IPS DF 4.7 (cell line): ENCODE measurements at regions not wholly inside any gene's neighbourhood (a gene's known extent, or its start where the extent isn't known, plus 50 kb on each side); places are given as distances from the start of the nearest gene placed in this dataset.

Experiments used
- DNase-seq: peaks from one replicate; pipeline ENCODE4 v3.0.0-alpha.2; 2013; ENCODE audit warnings: low spot score; ENCODE audit errors: extremely low read depth

DNA sequence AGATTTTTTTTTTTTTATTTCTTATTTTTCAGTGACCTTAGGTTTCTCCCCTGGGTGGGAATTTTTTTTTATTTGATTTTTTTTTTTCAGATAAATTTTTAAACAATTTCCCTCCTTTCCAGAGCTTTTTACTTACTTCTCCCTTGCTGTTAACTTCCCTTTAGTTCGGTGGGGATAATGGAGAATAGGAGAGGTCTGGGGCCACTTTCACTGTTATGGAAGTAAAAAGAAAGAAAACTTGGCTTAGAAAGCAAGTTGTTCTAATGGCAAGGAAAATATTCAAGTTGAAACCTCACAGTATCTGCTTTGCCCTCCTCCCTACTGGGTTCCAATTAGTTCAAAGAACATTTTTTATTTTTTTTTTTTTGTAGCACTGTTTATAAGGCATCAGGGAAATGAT is 537.1 kb upstream of the NXPH2 start:
- no peak for DNase-seq

DNA sequence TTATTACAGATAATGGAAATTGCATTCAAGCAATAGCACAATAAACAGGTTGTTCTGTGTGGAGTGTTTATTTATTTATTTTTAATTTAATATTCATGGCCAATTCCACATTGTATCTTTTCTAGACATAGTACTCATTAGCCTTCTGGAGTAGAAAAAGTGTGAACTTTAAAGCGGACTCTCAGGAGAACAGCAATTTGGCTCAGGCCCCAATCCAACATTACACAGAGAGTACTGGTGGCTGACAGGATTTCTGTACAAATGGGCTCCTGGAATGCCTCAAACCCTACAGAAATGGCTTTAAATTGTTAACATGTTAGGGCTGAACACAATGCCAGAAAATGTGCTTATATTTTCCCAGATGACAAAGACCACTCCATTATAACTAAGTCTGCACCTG is 533.9 kb upstream of the NXPH2 start:
- no peak for DNase-seq

DNA sequence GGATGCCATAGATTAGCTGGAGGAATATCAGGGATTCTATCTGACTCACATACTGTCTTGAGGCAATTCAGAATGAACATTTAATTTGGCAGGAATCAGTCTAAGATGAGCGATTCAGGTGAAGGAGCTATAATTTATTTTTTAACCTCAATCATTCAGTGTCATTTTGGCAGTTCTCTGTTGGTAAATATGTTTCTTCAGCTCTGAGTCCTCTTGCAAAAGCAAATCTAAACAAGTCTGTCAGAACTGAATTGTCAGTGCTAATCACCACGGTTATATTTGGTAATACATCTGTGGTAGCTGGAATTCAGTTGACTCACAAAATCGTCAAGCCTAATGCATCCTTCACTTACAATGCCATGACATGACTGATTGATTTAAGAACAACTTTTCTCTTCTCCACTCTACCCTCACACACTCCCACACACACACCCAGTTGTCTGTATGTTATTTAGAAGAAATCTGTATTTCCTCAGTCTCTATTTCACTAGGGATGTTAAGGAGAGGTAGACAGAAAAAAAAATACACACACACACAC is 516.6 kb upstream of the NXPH2 start:
- DNase-seq, result no peak

DNA sequence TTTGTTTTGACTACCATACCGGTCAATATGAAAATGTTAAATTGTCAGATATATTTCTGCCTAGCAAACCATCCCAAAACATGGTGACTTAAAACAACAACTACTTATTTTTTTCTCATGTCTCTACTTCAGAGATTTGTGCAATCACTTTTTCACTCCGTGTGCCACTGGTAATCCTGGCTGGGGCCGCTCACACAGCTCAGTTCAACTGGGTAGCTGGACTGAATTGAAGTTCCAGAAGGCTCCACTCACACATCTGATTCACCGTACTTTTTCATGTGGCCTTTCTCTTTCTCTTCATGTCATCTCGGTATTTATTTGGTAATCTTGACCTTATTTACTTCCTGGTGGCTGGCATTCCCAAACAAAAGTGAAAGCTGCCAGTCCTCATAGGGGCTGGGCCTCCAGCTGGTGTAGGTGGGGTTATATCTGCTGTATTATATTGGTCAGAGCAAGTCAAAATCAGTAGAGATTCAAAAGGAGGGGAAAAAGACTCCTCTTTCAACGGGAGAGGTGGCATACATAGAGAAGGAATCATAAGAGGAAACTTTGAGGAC is 513.9 kb upstream of the NXPH2 start:
- no peak for DNase-seq

DNA sequence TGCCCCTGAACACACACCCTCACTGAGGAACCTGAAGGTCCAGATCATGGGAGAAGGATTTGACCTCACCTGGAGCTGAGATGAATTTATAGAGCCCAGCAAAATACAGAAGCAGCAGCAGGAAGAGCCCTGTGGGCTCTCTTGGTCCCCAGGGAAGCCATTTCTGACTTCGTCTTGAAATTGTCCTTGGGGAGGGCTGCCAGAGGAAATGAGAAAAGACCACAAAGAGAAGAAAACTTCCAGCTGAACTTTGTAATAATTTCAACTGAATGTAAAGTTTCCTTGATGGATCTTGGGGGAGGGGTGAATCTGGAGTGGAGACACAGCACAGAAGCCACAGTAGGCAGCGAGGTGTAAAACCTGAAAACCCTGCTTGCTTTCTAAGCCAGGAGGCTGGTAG is 500.9 kb upstream of the NXPH2 start:
- no peak for DNase-seq

DNA sequence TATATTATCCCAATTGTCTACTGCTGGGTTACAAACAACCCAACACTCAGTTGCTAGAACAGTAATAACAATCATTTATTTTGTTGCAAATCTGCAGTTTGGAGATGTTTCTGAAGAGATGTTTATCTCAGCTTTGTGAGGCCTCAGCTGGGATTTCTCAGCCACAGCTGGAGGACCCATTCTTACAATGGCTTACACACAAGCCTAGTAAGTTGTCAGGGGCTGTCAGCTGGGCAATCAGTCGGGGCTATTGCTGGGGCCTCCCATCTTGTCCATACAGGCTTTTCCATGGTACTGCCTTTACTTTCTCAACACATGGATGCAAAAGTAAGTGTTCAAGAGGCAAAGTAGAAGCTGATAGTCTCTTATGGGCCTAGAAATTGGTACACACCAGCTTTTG is 491.7 kb upstream of the NXPH2 start:
- no peak for DNase-seq

DNA sequence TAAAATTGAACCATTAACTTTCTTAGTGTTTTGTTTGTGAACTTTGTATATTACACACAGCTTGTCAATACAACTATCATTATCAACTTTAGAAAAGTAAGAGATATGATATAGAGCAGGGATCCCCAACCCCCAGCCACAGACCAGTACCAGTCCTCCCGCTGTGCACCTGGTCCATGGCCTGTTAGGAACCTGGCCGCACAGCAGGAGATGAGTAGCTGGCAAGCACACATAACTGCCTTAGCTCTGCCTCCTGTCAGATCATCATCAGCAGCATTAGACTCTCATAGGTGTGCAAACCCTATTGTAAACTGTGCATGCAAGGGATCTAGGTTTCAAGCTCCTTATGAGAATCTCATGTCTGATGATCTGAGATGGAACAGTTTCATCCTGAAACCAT is 491.0 kb upstream of the NXPH2 start:
- DNase-seq, result no peak

DNA sequence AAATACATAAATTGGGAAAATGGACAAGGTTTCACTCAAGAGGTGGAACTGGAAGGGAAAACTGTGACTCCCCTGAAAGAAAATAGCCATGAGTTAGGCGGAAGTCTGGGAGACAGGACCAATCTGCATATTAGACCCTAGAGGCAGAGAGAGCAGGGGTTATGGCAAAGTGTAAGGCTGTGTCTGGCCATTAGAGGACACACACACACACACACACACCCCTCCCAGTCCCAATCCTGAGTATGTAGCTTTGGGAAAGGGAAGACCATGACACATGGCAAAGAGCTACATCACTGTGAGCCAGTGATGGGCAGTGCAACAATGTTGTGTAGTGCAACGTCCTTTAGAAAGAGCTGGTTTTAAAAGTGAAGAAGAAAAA is 479.9 kb upstream of the NXPH2 start:
- no peak for DNase-seq

DNA sequence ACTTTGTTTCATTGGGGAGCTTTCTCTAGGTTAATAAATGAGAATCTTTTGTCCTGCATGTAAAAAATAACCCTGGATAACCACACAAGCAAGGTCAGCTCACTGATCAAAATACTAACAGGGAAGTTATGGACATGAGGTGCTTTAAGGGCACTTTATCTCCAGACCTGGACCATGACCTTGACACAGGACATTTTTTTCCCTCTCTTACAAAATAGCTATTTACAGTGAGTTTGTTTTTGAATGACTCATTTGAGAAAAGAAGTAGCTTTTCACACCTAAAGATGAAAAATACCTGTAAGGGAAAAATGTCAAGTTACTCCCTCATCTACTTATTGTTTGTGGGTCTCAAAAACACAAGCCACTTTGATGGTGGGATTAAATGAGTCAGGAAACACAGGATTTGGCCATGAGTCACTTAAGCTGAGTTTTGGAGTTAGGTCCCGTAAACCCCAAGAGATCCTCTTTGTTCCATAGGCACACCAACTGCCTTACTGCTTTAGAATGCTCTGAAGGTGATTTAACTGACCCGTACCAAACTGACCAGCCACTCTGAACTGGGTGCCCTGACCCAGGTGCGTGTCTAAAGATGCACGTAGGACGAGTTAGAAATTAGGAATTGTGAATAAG is 479.3 kb upstream of the NXPH2 start:
- DNase-seq, result no peak

DNA sequence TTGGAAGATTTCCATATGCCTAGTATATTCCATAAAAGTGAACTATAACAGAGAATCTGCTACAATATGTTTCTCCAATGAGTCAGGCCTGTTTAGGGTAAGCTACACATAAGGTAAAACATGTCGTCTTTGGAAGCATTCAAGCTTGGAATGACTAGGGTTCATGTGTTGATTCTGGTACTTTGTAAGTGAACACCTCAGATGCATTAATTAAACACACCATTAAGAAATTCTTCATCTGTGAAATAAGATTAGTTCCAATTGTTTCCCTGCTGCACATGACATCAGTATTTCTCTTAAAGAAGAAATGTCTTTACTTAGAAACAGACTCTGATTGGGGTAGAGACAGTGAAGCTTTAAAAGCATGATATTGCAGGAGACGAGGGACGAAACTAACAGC is 461.1 kb upstream of the NXPH2 start:
- no peak for DNase-seq

DNA sequence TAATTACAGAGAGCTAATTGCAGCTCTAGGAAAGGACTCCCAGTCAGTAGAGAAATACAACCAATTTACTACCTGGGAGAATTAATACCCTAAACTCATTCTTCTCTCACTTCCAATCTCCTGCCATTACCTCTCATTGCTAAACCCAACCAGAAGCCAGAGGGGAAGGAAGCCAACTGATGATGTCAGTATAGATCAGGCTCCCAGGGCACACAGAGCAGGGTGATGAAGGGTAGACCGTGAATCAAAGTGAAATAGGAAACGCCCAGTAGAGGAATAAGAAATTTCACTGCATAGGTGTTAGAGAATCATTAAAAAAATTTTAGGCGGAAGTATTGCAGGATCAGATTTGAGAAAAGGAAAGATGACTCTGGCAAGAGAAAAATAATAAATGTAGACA is 456.8 kb upstream of the NXPH2 start:
- DNase-seq, result no peak

DNA sequence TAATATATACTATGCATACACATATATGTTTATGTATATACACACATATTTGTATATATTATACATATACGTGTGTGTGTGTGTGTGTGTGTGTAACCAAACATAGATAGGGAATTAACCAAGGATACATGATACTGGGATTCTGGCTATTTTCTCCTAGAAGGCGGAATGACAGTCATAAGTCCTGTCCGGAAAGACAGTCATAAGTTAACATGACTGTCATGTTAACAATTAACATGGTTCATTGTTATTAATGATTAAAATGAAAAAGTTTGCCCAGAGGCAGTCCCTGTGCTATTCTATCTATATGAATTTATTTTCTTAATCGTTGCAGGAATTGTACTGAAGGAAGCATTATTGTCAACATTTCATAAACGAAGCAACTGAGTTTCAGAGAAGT is 450.7 kb upstream of the NXPH2 start:
- DNase-seq, result no peak

DNA sequence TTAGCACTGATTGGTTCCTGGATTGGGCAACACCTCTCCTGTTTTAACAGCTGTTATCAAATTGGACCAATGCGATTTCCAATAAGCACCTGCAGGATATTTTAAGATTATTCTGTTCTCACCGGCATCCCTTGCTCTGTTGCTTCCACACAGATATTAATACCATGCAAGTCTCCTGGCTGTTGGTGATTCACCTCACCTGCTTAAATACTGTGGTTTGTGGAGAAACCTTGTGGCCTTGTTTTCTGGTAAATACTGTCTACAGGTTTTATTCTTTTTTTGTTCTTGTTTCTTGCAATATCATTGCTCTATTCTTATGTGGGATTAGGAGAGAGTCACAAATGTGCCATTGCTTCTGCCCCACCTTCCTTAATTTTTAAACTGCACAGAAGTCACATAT is 448.1 kb upstream of the NXPH2 start:
- no peak for DNase-seq

DNA sequence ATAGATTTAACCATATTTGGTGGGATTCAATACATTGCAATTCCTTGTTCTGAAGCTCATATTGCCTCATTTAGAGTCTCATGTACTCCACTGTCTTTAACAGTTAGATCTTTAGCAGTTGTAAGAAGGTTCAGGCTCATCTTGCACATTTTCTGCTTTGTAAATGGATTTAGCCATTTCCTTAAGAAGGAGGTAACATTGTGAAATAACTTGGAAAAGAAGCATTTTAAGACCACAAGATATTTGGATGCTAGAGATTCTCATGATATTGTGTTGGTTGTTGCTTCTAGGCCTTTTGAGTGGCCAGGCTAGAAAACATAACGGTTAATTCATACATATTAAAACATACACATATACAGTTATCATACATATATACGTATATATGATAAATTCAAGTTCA is 445.8 kb upstream of the NXPH2 start:
- DNase-seq, result no peak

DNA sequence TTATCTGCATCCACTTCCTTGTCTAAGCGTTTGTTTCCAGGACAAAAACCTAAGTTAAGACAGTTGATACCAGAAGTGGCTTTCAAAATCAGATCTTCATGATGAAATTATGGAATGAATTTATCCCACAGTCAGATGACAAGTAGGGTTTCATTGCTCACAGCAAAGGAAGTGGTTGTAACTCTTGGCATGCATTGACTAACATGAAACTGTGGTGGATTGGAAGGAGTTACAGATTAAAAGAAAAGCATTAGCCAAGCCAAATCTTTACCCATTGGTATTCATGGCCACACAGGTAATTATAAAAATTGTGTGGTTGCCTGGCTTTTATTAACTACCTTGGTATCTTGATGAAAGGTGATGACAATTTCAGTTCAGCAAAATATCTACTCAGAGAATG is 438.0 kb upstream of the NXPH2 start:
- no peak for DNase-seq

DNA sequence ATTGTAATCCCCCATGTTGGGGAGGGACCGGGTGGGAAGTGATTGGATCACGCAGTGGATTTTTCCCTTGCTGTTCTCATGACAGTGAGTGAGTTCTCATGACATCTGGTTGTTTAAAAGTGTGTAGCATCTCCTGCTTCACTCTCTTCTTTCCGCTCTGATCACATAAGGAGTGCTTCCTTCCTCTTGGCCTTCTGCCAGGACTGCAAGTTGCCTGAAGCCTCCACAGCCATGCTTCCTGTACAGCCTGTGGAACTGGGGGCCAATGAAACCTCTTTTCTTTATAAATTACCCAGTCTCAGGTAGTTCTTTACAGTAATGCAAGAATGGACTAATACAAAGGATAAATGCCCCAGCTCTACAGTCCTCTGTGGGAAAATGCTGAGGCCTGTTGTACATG is 437.5 kb upstream of the NXPH2 start:
- no peak for DNase-seq

DNA sequence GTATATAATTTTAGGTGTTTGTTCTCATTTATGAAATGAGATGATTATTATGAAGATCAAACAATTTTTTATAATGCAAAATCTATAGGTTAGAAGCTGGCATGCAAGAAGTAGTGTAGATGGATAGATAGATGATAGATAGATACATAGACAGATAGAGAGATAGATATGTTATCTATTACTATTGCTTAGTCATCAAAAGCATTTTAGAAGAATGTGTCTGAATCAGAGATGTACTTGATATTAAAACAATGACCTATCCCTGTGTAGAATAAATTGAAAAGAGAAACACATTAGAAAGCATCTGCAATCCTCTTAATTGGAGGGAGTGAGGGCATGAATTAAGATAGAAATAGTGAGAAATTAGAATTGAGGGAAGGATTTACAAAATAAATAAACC is 436.2 kb upstream of the NXPH2 start:
- no peak for DNase-seq

DNA sequence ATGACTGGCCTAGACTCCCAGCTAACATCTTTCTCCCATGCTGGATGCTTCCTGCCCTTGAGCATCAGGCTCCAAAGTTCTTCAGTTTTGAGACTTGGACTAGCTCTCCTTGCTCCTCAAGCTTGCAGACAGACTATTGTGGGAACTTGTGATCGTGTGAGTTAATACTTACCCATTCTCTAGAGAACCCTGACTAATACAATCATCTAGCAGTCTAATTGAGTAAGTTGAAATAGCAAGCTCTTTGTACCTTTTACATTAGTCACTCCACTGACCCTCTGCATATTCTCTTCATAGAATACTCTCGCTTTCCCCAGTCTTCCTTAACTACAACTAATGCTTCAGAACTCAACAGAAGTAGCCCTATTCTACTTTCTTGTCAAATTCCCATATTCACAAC is 434.6 kb upstream of the NXPH2 start:
- no peak for DNase-seq

DNA sequence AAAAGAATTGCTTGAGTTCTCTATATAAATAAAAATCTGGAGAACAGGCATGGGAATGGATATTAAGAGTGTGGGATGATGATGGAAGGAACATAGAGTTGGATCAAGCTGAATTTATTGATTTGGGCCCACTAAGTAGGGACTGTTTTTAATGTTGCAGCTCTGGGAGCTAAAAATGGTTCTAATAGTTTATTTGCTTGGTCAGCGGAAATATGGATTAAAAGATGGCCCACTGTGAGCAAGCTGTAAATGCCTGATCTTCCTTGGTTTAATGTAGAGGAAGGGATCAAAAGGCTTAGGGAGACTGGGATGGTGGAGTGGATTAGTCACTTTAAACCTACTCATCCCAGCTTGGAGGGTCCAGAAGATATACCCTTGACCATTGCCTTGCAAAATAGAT is 429.4 kb upstream of the NXPH2 start:
- DNase-seq, result no peak

DNA sequence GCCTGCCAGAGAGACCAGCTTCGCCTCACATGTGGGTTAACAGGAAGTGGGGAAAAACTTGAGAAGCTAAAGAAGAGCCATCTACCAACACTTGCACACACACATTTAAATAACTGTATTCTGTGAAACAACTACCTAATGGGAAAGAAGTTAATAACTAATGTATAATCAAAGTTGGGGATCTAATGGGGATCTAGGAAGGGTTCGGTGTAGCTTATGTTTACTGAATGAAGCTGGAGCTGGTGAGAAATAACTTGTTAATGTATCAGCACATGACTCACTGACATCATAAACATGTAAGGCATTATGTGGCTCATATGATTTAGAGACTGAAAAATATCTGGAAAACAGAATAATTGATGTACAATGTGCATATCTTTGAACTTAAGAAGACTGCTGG is 421.3 kb upstream of the NXPH2 start:
- no peak for DNase-seq

DNA sequence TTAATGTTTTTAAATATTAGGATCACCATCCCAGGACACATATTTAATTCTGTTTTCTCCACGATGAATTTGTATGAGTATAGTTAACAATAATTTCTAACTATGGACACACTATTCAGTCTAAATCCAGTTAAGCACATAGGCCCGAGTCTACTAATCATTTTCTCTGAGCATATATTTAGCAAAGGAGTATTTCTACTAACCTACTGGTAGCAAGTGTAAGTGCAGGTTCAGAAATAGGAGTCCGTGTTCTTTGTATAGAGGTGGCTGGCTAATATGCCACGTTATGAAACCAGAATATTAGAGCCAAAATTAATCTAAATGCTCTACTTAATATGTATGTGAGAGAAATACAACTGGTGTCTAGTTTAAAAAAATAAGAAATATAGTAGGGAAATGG is 416.6 kb upstream of the NXPH2 start:
- DNase-seq, result no peak

DNA sequence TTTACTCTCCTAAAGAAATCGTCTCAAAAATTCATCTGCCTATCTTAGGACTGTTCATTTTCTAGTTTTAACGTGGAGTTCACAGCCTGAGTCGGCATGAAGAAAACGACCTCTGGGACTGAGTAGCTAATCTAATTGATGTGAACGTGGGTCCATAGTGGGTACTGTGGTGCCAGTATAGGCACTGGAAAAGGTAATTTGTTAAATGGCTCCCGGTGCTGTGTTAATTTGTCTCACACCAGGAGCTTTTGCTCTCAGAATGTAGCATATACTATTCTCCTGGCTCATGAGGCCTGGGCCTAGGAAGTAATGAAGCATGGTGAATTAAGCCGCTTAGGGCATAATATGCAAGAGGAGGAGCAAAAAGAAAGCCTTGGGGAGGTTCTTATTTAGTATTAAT is 414.4 kb upstream of the NXPH2 start:
- DNase-seq, result no peak

DNA sequence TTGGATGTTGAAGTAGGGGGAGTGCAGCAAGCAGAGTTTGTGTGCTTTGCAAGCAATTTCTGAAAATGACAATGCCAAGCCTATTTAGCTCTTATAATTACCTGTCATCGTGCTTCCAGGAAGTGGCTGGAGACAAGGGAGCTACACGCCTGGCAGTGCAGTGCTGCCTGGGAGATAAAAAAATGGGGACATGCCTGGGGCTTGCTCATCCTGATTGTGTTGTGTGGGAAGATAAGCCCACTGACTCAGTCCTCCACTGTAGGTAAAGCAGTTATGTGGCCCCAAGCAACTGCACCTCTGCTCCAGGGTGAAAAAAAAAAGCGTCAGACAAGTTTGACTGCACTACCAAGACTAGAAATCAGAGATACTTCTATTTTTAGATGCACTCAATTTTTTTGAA is 396.9 kb upstream of the NXPH2 start:
- no peak for DNase-seq

DNA sequence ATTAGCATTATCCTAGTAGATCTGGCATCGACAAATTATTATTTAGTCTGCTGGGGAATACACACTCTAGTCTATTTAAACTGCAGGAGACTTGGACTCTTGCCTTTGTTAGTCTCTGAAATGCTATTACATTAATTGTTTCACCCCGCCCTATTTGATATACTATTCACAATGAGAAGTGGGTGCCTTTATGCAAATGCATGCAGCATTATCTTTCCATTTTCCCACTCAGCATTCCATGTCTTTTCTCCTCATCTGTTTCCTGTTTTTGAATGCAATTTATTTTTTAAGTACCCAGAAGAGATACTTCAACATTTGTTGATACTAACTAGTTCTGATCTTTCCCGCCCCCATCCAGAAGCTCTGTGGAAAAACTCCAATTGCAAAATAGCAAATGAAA is 395.3 kb upstream of the NXPH2 start:
- no peak for DNase-seq
